DOHH2 (cell line): ENCODE measurements at regions not wholly inside any gene's neighbourhood (a gene's known extent, or its start where the extent isn't known, plus 50 kb on each side); places are given as distances from the start of the nearest gene placed in this dataset.

ENCODE experiments used
- H3F3A ChIP-seq: fragments of 200-600 bp; sonication (generic), shearing (Covaris generic); 2 replicates; pipeline ENCODE4 v1.6.0; 2016; ENCODE audit warnings: antibody characterized with exemption, mild to moderate bottlenecking; ENCODE audit not compliant: control insufficient read depth, insufficient read depth
- H3K27ac ChIP-seq: fragments of 200-600 bp; sonication (generic); 2 replicates; pipeline ENCODE4 v1.5.1; 2014; ENCODE audit warnings: low read depth, mild to moderate bottlenecking, low read length, moderate library complexity
- H3K27me3 ChIP-seq: fragments of 200-600 bp; sonication (generic); 2 replicates; pipeline ENCODE4 v1.6.1; 2014; ENCODE audit warnings: mild to moderate bottlenecking, low read length, mixed read lengths; ENCODE audit not compliant: control insufficient read depth
- H3K36me3 ChIP-seq: fragments of 200-600 bp; sonication (generic); 2 replicates; pipeline ENCODE4 v1.6.1; 2014; ENCODE audit warnings: mild to moderate bottlenecking, low read length, moderate library complexity, mixed read lengths; ENCODE audit not compliant: control insufficient read depth
- H3K4me1 ChIP-seq: fragments of 200-600 bp; sonication (generic); 2 replicates; pipeline ENCODE4 v1.6.1; 2014; ENCODE audit warnings: mild to moderate bottlenecking, low read length, mixed read lengths; ENCODE audit not compliant: control insufficient read depth
- H3K4me2 ChIP-seq: fragments of 200-600 bp; sonication (generic); 2 replicates; pipeline ENCODE4 v1.6.0; 2014; ENCODE audit warnings: mild to moderate bottlenecking, low read length, moderate library complexity
- H3K4me3 ChIP-seq: fragments of 200-600 bp; sonication (generic); 2 replicates; pipeline ENCODE4 v1.5.1; 2014; ENCODE audit warnings: mild to moderate bottlenecking, low read length, mixed read lengths
- H3K79me2 ChIP-seq: fragments of 200-600 bp; sonication (generic); 2 replicates; pipeline ENCODE4 v1.6.1; 2014; ENCODE audit warnings: mild to moderate bottlenecking, low read length, mixed read lengths; ENCODE audit not compliant: control insufficient read depth
- H3K9me2 ChIP-seq: fragments of 200-600 bp; sonication (generic); replicated peaks from 2 replicates; pipeline ENCODE4 v1.6.1; 2014; ENCODE audit warnings: mild to moderate bottlenecking, low read length, mixed read lengths; ENCODE audit not compliant: control insufficient read depth
- H3K9me3 ChIP-seq: fragments of 200-600 bp; sonication (generic); 2 replicates; pipeline ENCODE4 v1.6.1; 2014; ENCODE audit warnings: antibody characterized with exemption, low read length, mixed read lengths; ENCODE audit not compliant: control insufficient read depth, insufficient read depth
- H4K20me1 ChIP-seq: fragments of 200-600 bp; sonication (generic); 2 replicates; pipeline ENCODE4 v1.6.0; 2014; ENCODE audit warnings: low read depth, mild to moderate bottlenecking, antibody characterized with exemption, low read length, moderate library complexity; ENCODE audit not compliant: control insufficient read depth, insufficient read depth
- CTCF ChIP-seq: fragments of 200-600 bp; sonication (generic); IDR thresholded peaks from one replicate; pipeline ENCODE4 v1.5.1; 2014; ENCODE audit warnings: antibody characterized with exemption, mild to moderate bottlenecking, low read depth, low read length; ENCODE audit not compliant: poor library complexity, severe bottlenecking
- EZH2phosphoT487 ChIP-seq: fragments of 200-600 bp; sonication (generic); IDR thresholded peaks from 2 replicates; pipeline ENCODE4 v1.6.1; 2017; ENCODE audit warnings: borderline replicate concordance, mild to moderate bottlenecking, antibody characterized with exemption, low read length, moderate library complexity, mixed read lengths

DNA sequence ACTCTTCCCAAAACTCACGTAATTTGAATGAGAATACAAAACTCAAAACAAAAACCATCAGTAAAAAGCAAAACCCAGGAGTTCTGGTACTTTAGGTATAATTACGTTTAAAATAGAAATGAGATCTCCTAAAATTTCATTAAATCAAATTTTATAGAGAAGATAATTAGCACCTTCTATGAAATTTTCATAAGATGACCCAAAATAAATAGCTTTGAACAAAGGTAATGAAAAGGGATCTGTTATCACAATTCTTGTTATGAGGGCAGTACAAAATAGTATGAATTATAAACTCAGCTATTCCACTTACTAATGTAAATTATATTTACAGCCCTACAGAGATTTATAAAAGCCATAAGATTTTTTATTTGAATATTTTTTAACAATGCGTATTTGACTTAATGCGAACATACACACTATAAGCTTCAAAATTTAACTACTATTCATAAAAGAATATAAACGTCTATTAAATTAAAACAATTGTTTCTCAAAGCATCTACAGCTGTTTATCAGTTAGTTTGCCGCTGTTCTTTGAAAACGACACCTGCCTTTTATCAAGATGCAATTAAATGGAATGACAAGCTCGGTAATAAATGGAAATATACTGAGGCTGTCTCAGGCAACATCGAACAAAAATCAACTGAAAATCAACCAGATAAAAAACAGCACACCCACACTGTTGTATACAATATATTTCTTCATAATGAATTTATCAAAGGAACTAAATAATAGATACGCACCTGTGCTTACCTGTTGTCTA, 63.8 kb downstream of the KCNRG start:
- no peaks in the 10 kb centered on the region for H3K27me3 ChIP-seq
- peaks cover 98% of the 10 kb centered on the region for H3K79me2 ChIP-seq
- TF ChIP-seq CTCF (no peak), EZH2phosphoT487 (no peak)
- peaks cover 33% of the 10 kb centered on the region for H4K20me1 ChIP-seq
- H3K36me3 ChIP-seq = peaks cover 84% of the 10 kb centered on the region
- H3F3A ChIP-seq = peaks cover 19% of the 10 kb centered on the region
- no peaks in the 10 kb centered on the region for H3K9me3 ChIP-seq
- H3K4me3 ChIP-seq = peak overlapping the region; percentile 76
- H3K4me1 ChIP-seq = peaks cover 48% of the 10 kb centered on the region
- peak overlapping the region; percentile 93 for H3K27ac ChIP-seq
- no peaks in the 10 kb centered on the region for H3K9me2 ChIP-seq
- peak overlapping the region; percentile 89 for H3K4me2 ChIP-seq

- no peaks in the 10 kb centered on the region for H3K9me3 ChIP-seq
- H3K4me2 ChIP-seq = peak overlapping the region; percentile 89
- peaks cover 31% of the 10 kb centered on the region for H4K20me1 ChIP-seq
- peak overlapping the region; percentile 76 for H3K4me3 ChIP-seq
- H3K79me2 ChIP-seq = peaks cover 98% of the 10 kb centered on the region
- no peaks in the 10 kb centered on the region for H3K9me2 ChIP-seq
- peaks cover 18% of the 10 kb centered on the region for H3F3A ChIP-seq
- no peak for TF ChIP-seq CTCF
- no peak for TF ChIP-seq EZH2phosphoT487
- H3K4me1 ChIP-seq = peaks cover 50% of the 10 kb centered on the region
- no peaks in the 10 kb centered on the region for H3K27me3 ChIP-seq
- H3K27ac ChIP-seq = peak overlapping the region; percentile 93
- peaks cover 85% of the 10 kb centered on the region for H3K36me3 ChIP-seq
These were observed 64.5 kb downstream of the KCNRG start for GRCh38 chr13:50079655-50080202.

- Histone ChIP-seq H3F3A (peaks cover 18% of the 10 kb centered on the region), H3K79me2 (peaks cover 98% of the 10 kb centered on the region), H3K9me2 (no peaks in the 10 kb centered on the region), H3K9me3 (no peaks in the 10 kb centered on the region), H3K27me3 (no peaks in the 10 kb centered on the region), H3K4me1 (peaks cover 50% of the 10 kb centered on the region), H3K36me3 (peaks cover 80% of the 10 kb centered on the region), H3K4me3 (peak overlapping the region; percentile 76), H3K27ac (peak overlapping the region; percentile 93), H3K4me2 (peak overlapping the region; percentile 89), H4K20me1 (peaks cover 28% of the 10 kb centered on the region)
- peak; percentile 3 for TF ChIP-seq CTCF
- no peak for TF ChIP-seq EZH2phosphoT487
These were observed 65.1 kb downstream of the KCNRG start for GRCh38 chr13:50080203-50080910.
